HepG2 (cell line): ENCODE measurements at regions not wholly inside any gene's neighbourhood (a gene's known extent, or its start where the extent isn't known, plus 50 kb on each side); places are given as distances from the start of the nearest gene placed in this dataset.

ENCODE experiments used
- CEBPG ChIP-seq: IDR thresholded peaks from 2 replicates; pipeline ENCODE4 v1.6.1; 2016
- POLR2AphosphoS5 ChIP-seq: IDR thresholded peaks from 2 replicates; pipeline ENCODE4 v1.6.1; 2012; ENCODE audit warnings: low read depth, low read length
- PTBP1 ChIP-seq: fragments of 200-400 bp; formaldehyde crosslinking; IDR thresholded peaks from 2 replicates; pipeline ENCODE4 v1.6.1; 2018; ENCODE audit warnings: low read length, low read depth; ENCODE audit not compliant: poor library complexity, severe bottlenecking
- SMAD3 ChIP-seq: sonication (generic); formaldehyde crosslinking; IDR thresholded peaks from 2 replicates; pipeline ENCODE4 v1.4.0; 2020; ENCODE audit warnings: missing genetic modification reagents

GRCh38 chr3:96083610-96084009 lies 730.8 kb upstream of the EPHA6 start:
- TF ChIP-seq SMAD3 (no peak), PTBP1 (no peak), CEBPG (CRISPR knock-in tag) (no peak), POLR2AphosphoS5 (no peak)
